GM12878 (cell line): ENCODE measurements at regions not wholly inside any gene's neighbourhood (a gene's known extent, or its start where the extent isn't known, plus 50 kb on each side); places are given as distances from the start of the nearest gene placed in this dataset.

Experiments used
- FOXM1 ChIP-seq: IDR thresholded peaks from 2 replicates; pipeline ENCODE4 v1.6.1; 2012; ENCODE audit warnings: low read depth, mild to moderate bottlenecking, inconsistent platforms, low read length, moderate library complexity
- STAT3 ChIP-seq: IDR thresholded peaks from 2 replicates; pipeline ENCODE4 v1.6.1; 2011; ENCODE audit warnings: low read depth, low read length, improper control_type of control experiment
- ZNF274 ChIP-seq: IDR thresholded peaks from one replicate; pipeline ENCODE4 v1.8.0; 2011; ENCODE audit not compliant: insufficient read length, insufficient read depth
- TF ChIP-seq, protein P1 (sequence below): fragments of 450-650 bp; IDR thresholded peaks from 2 replicates; pipeline ENCODE4 v1.6.1; 2017; ENCODE audit warnings: mild to moderate bottlenecking
- TF ChIP-seq, protein P2 (sequence below), 3 experiments: IDR thresholded peaks in 2 of 3; conservative IDR thresholded peaks in 1 of 3; 2 replicates each; pipeline ENCODE4 v1.5.1; 2011; ENCODE audit warnings: low read depth in 3 of 3, low read length in 3 of 3, mild to moderate bottlenecking in 3 of 3, control low read depth in 2 of 3, moderate library complexity in 2 of 3, inconsistent platforms in 1 of 3, mixed read lengths in 1 of 3; ENCODE audit not compliant: control insufficient read depth in 2 of 3, insufficient read depth in 1 of 3; ENCODE audit errors: extremely low read depth in 1 of 3

DNA sequence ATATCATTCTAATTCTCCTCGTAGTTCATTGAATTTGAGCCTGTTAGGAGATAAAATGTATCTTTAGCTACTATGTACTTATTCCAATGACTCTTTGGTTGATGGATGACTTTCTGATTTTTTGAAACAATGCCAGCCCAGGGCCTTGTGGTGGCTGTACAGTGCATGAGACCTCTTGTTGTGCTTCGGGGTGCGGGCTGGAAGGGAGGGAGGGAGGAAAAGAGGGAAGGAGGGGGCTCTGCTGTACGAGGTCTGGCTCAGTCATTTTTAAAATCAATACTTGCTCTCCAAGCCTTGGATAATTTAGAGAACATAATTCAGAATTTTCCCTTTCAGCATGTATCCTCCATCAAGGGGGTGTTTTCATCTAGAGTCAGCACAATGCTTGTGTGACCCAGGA is 399.7 kb upstream of the ONECUT1 start:
- TF ChIP-seq FOXM1, result no peak
- TF ChIP-seq, protein P1, sequence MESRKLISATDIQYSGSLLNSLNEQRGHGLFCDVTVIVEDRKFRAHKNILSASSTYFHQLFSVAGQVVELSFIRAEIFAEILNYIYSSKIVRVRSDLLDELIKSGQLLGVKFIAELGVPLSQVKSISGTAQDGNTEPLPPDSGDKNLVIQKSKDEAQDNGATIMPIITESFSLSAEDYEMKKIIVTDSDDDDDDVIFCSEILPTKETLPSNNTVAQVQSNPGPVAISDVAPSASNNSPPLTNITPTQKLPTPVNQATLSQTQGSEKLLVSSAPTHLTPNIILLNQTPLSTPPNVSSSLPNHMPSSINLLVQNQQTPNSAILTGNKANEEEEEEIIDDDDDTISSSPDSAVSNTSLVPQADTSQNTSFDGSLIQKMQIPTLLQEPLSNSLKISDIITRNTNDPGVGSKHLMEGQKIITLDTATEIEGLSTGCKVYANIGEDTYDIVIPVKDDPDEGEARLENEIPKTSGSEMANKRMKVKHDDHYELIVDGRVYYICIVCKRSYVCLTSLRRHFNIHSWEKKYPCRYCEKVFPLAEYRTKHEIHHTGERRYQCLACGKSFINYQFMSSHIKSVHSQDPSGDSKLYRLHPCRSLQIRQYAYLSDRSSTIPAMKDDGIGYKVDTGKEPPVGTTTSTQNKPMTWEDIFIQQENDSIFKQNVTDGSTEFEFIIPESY, result no peak
- no peak for TF ChIP-seq STAT3
- TF ChIP-seq, protein P2, sequence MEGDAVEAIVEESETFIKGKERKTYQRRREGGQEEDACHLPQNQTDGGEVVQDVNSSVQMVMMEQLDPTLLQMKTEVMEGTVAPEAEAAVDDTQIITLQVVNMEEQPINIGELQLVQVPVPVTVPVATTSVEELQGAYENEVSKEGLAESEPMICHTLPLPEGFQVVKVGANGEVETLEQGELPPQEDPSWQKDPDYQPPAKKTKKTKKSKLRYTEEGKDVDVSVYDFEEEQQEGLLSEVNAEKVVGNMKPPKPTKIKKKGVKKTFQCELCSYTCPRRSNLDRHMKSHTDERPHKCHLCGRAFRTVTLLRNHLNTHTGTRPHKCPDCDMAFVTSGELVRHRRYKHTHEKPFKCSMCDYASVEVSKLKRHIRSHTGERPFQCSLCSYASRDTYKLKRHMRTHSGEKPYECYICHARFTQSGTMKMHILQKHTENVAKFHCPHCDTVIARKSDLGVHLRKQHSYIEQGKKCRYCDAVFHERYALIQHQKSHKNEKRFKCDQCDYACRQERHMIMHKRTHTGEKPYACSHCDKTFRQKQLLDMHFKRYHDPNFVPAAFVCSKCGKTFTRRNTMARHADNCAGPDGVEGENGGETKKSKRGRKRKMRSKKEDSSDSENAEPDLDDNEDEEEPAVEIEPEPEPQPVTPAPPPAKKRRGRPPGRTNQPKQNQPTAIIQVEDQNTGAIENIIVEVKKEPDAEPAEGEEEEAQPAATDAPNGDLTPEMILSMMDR (IDR thresholded peaks at IDR 0.05 in 2 of 3, conservative IDR thresholded peaks at IDR 0.05 in 1 of 3; ENCODE audit: control insufficient read depth in 2 of 3, extremely low read depth in 1 of 3, insufficient read depth in 1 of 3, low read depth in 3 of 3, low read length in 3 of 3), result no peak
- no peak for TF ChIP-seq ZNF274
